ENCODE measurements at regions not wholly inside any gene's neighbourhood (a gene's known extent, or its start where the extent isn't known, plus 50 kb on each side); places are given as distances from the start of the nearest gene placed in this dataset.
A peak's percentile ranks its signal among the peaks of the same experiment; 100 is the strongest.

- DNase-seq (ENCODE audit: extremely low spot score, unreplicated experiment): peak; percentile 65
- no peak overlapping the region for H3K4me3 Mint-ChIP-seq (ENCODE audit: unreplicated experiment)
- no peaks in the 10 kb centered on the region for H3K4me1 Mint-ChIP-seq (ENCODE audit: unreplicated experiment)
- H3K9me3 Mint-ChIP-seq (ENCODE audit: unreplicated experiment): peaks cover 38% of the 10 kb centered on the region
- no peak overlapping the region for H3K27ac Mint-ChIP-seq (ENCODE audit: unreplicated experiment)
- H3K36me3 Mint-ChIP-seq (ENCODE audit: unreplicated experiment): no peaks in the 10 kb centered on the region
- no peaks in the 10 kb centered on the region for H3K27me3 Mint-ChIP-seq (ENCODE audit: unreplicated experiment)
- TF ChIP-seq CTCF (IDR thresholded peaks at IDR 0.05): no peak
Observed at GRCh38 chr5:3384531-3384930, 211.1 kb upstream of the IRX1 start.

- Mint-ChIP-seq H3K27me3 (ENCODE audit: unreplicated experiment) (no peaks in the 10 kb centered on the region), H3K9me3 (ENCODE audit: unreplicated experiment) (peaks cover 46% of the 10 kb centered on the region), H3K4me3 (ENCODE audit: unreplicated experiment) (no peak overlapping the region), H3K36me3 (ENCODE audit: unreplicated experiment) (no peaks in the 10 kb centered on the region), H3K4me1 (ENCODE audit: unreplicated experiment) (no peaks in the 10 kb centered on the region), H3K27ac (ENCODE audit: unreplicated experiment) (no peak overlapping the region)
- DNase-seq (ENCODE audit: extremely low spot score, unreplicated experiment): peak; percentile 62
- no peak for TF ChIP-seq CTCF (IDR thresholded peaks at IDR 0.05)
Observed at GRCh38 chr5:3382782-3383181, 212.8 kb upstream of the IRX1 start.

GRCh38 chr5:3382151-3382550 lies 213.5 kb upstream of the IRX1 start:
- Mint-ChIP-seq H3K27me3 (ENCODE audit: unreplicated experiment) (no peaks in the 10 kb centered on the region), H3K36me3 (ENCODE audit: unreplicated experiment) (no peaks in the 10 kb centered on the region), H3K4me1 (ENCODE audit: unreplicated experiment) (no peaks in the 10 kb centered on the region), H3K9me3 (ENCODE audit: unreplicated experiment) (peaks cover 42% of the 10 kb centered on the region), H3K27ac (ENCODE audit: unreplicated experiment) (no peak overlapping the region), H3K4me3 (ENCODE audit: unreplicated experiment) (no peak overlapping the region)
- DNase-seq (ENCODE audit: extremely low spot score, unreplicated experiment): peak; percentile 51
- no peak for TF ChIP-seq CTCF (IDR thresholded peaks at IDR 0.05)

- no peaks in the 10 kb centered on the region for H3K4me1 Mint-ChIP-seq (ENCODE audit: unreplicated experiment)
- H3K36me3 Mint-ChIP-seq (ENCODE audit: unreplicated experiment): no peaks in the 10 kb centered on the region
- H3K27ac Mint-ChIP-seq (ENCODE audit: unreplicated experiment): no peak overlapping the region
- no peak for TF ChIP-seq CTCF (IDR thresholded peaks at IDR 0.05)
- peaks cover 39% of the 10 kb centered on the region for H3K9me3 Mint-ChIP-seq (ENCODE audit: unreplicated experiment)
- H3K4me3 Mint-ChIP-seq (ENCODE audit: unreplicated experiment): no peak overlapping the region
- no peaks in the 10 kb centered on the region for H3K27me3 Mint-ChIP-seq (ENCODE audit: unreplicated experiment)
- no peak for DNase-seq (ENCODE audit: extremely low spot score, unreplicated experiment)
Observed at GRCh38 chr5:3381206-3381825, 214.3 kb upstream of the IRX1 start.

GRCh38 chr5:3380689-3381088 lies 214.9 kb upstream of the IRX1 start:
- TF ChIP-seq CTCF (IDR thresholded peaks at IDR 0.05): no peak
- peaks cover 39% of the 10 kb centered on the region for H3K9me3 Mint-ChIP-seq (ENCODE audit: unreplicated experiment)
- no peak overlapping the region for H3K27ac Mint-ChIP-seq (ENCODE audit: unreplicated experiment)
- H3K4me1 Mint-ChIP-seq (ENCODE audit: unreplicated experiment): no peaks in the 10 kb centered on the region
- DNase-seq (ENCODE audit: extremely low spot score, unreplicated experiment): no peak
- no peak overlapping the region for H3K4me3 Mint-ChIP-seq (ENCODE audit: unreplicated experiment)
- no peaks in the 10 kb centered on the region for H3K27me3 Mint-ChIP-seq (ENCODE audit: unreplicated experiment)
- H3K36me3 Mint-ChIP-seq (ENCODE audit: unreplicated experiment): no peaks in the 10 kb centered on the region
